Activated naive CD4-positive, alpha-beta T cell treated with anti-CD3 and anti-CD28 coated beads, Interleukin-2, amount 10 ng/mL, durations not matched to agents 7 days and 5 days (primary cell): ENCODE measurements at regions not wholly inside any gene's neighbourhood (a gene's known extent, or its start where the extent isn't known, plus 50 kb on each side); places are given as distances from the start of the nearest gene placed in this dataset.

Experiments used
- CTCF ChIA-PET: fragments of 350-600 bp; sonication (Branson Sonifier 250); formaldehyde crosslinking; loops from one replicate; lab custom pipeline; 2021; ENCODE audit warnings: antibody characterized with exemption; lab: Charles Lee
- DNase-seq: peaks from one replicate; pipeline ENCODE4 v3.0.0-alpha.2; 2020
- H3K27ac Mint-ChIP-seq: one replicate; pipeline ENCODE4 v1.8.0; 2021; ENCODE audit warnings: mild to moderate bottlenecking, moderate library complexity, mixed read lengths
- H3K27me3 Mint-ChIP-seq: one replicate; pipeline ENCODE4 v1.8.0; 2021; ENCODE audit warnings: mild to moderate bottlenecking, mixed read lengths
- H3K36me3 Mint-ChIP-seq: one replicate; pipeline ENCODE4 v1.8.0; 2021; ENCODE audit warnings: mixed read lengths
- H3K4me1 Mint-ChIP-seq: one replicate; pipeline ENCODE4 v1.8.0; 2021; ENCODE audit warnings: mixed read lengths
- H3K4me3 Mint-ChIP-seq: one replicate; pipeline ENCODE4 v1.8.0; 2021; ENCODE audit warnings: mild to moderate bottlenecking, moderate library complexity, mixed read lengths
- H3K9me3 Mint-ChIP-seq: one replicate; pipeline ENCODE4 v1.8.0; 2021; ENCODE audit warnings: mixed read lengths

- CTCF ChIA-PET, result interaction anchor here (2.5 kb wide), 1 partner anchor 10 kb away, joined by 8 read pairs; no protein-coding TSS in a partner anchor
- H3K9me3 Mint-ChIP-seq, result no peaks in the 10 kb centered on the region
- peaks cover 81% of the 10 kb centered on the region for H3K27me3 Mint-ChIP-seq
- no peak overlapping the region for H3K27ac Mint-ChIP-seq
- no peaks in the 10 kb centered on the region for H3K4me1 Mint-ChIP-seq
- no peak overlapping the region for H3K4me3 Mint-ChIP-seq
- no peak for DNase-seq
- no peaks in the 10 kb centered on the region for H3K36me3 Mint-ChIP-seq
Observed at GRCh38 chr1:25047506-25048240, 117.6 kb upstream of the RUNX3 start.

- Mint-ChIP-seq H3K4me1 (peaks cover 2% of the 10 kb centered on the region), H3K36me3 (no peaks in the 10 kb centered on the region), H3K9me3 (no peaks in the 10 kb centered on the region), H3K27ac (no peak overlapping the region), H3K4me3 (no peak overlapping the region), H3K27me3 (peaks cover 77% of the 10 kb centered on the region)
- DNase-seq, result no peak
- CTCF ChIA-PET, result interaction anchor here (0.7 to 2.5 kb wide), 2 partner anchors 9 to 103 kb away, joined by 4 to 8 read pairs; no protein-coding TSS in a partner anchor
Observed at GRCh38 chr1:25046194-25046532, 116.1 kb upstream of the RUNX3 start.

- Mint-ChIP-seq H3K4me3 (no peak overlapping the region), H3K9me3 (no peaks in the 10 kb centered on the region), H3K4me1 (peaks cover 2% of the 10 kb centered on the region), H3K36me3 (no peaks in the 10 kb centered on the region), H3K27ac (no peak overlapping the region), H3K27me3 (peaks cover 77% of the 10 kb centered on the region)
- DNase-seq, result no peak
- CTCF ChIA-PET, result interaction anchor here (0.7 to 2.5 kb wide), 2 partner anchors 8 to 104 kb away, joined by 4 to 8 read pairs; no protein-coding TSS in a partner anchor
Observed at GRCh38 chr1:25045480-25046193, 115.6 kb upstream of the RUNX3 start.

- Mint-ChIP-seq H3K27me3 (peaks cover 77% of the 10 kb centered on the region), H3K9me3 (no peaks in the 10 kb centered on the region), H3K27ac (no peak overlapping the region), H3K4me3 (no peak overlapping the region), H3K36me3 (no peaks in the 10 kb centered on the region), H3K4me1 (peaks cover 6% of the 10 kb centered on the region)
- no peak for DNase-seq
- CTCF ChIA-PET, result interaction anchor here (1.9 kb wide), 1 partner anchor 110 kb away, joined by 7 read pairs; no protein-coding TSS in a partner anchor
Observed at GRCh38 chr1:25043228-25043580, 113.1 kb upstream of the RUNX3 start.

GRCh38 chr1:25042331-25043227 lies 112.5 kb upstream of the RUNX3 start:
- H3K4me1 Mint-ChIP-seq, result peaks cover 9% of the 10 kb centered on the region
- no peak for DNase-seq
- H3K27ac Mint-ChIP-seq, result no peak overlapping the region
- no peak overlapping the region for H3K4me3 Mint-ChIP-seq
- CTCF ChIA-PET, result interaction anchor here (1.0 to 1.9 kb wide), 5 partner anchors 59 to 194 kb away, joined by 5 to 11 read pairs (median 7); partner anchors contain the start of gene RUNX3
- peaks cover 71% of the 10 kb centered on the region for H3K27me3 Mint-ChIP-seq
- no peaks in the 10 kb centered on the region for H3K9me3 Mint-ChIP-seq
- no peaks in the 10 kb centered on the region for H3K36me3 Mint-ChIP-seq

- H3K27me3 Mint-ChIP-seq, result peaks cover 64% of the 10 kb centered on the region
- no peak for DNase-seq
- H3K9me3 Mint-ChIP-seq, result no peaks in the 10 kb centered on the region
- H3K27ac Mint-ChIP-seq, result no peak overlapping the region
- CTCF ChIA-PET, result interaction anchor here (1.0 to 1.9 kb wide), 5 partner anchors 60 to 194 kb away, joined by 5 to 11 read pairs (median 7); partner anchors contain the start of gene RUNX3
- no peak overlapping the region for H3K4me3 Mint-ChIP-seq
- H3K4me1 Mint-ChIP-seq, result peaks cover 15% of the 10 kb centered on the region
- no peaks in the 10 kb centered on the region for H3K36me3 Mint-ChIP-seq
Observed at GRCh38 chr1:25041916-25042315, 111.8 kb upstream of the RUNX3 start.

GRCh38 chr1:25040122-25040685 lies 110.1 kb upstream of the RUNX3 start:
- Mint-ChIP-seq H3K9me3 (no peaks in the 10 kb centered on the region), H3K27me3 (peaks cover 55% of the 10 kb centered on the region), H3K36me3 (no peaks in the 10 kb centered on the region), H3K4me3 (no peak overlapping the region), H3K4me1 (peaks cover 17% of the 10 kb centered on the region), H3K27ac (no peak overlapping the region)
- DNase-seq, result no peak
- CTCF ChIA-PET, result interaction anchor here (0.5 to 6.4 kb wide), 7 partner anchors 61 to 645 kb away, joined by 3 to 44 read pairs (median 4); no protein-coding TSS in a partner anchor

- Mint-ChIP-seq H3K4me1 (peaks cover 19% of the 10 kb centered on the region), H3K36me3 (no peaks in the 10 kb centered on the region), H3K27me3 (peaks cover 48% of the 10 kb centered on the region), H3K9me3 (no peaks in the 10 kb centered on the region), H3K4me3 (no peak overlapping the region), H3K27ac (no peak overlapping the region)
- CTCF ChIA-PET, result interaction anchor here (0.8 to 8.2 kb wide), 6 partner anchors 28 to 190 kb away, joined by 3 to 190 read pairs (median 30); partner anchors contain the start of gene RUNX3
- no peak for DNase-seq
Observed at GRCh38 chr1:25039229-25039628, 109.2 kb upstream of the RUNX3 start.

GRCh38 chr1:25038699-25039098 lies 108.6 kb upstream of the RUNX3 start:
- Mint-ChIP-seq H3K27ac (peak overlapping the region; percentile 59), H3K4me1 (peaks cover 24% of the 10 kb centered on the region), H3K9me3 (no peaks in the 10 kb centered on the region), H3K36me3 (no peaks in the 10 kb centered on the region), H3K27me3 (peaks cover 44% of the 10 kb centered on the region), H3K4me3 (no peak overlapping the region)
- DNase-seq, result no peak
- CTCF ChIA-PET, result interaction anchor here (1.6 to 8.2 kb wide), 8 partner anchors 15 to 190 kb away, joined by 4 to 190 read pairs (median 30); partner anchors contain the start of gene RUNX3

GRCh38 chr1:25037174-25038074 lies 107.3 kb upstream of the RUNX3 start:
- peaks cover 37% of the 10 kb centered on the region for H3K4me1 Mint-ChIP-seq
- peak; percentile 78 for DNase-seq
- peaks cover 32% of the 10 kb centered on the region for H3K27me3 Mint-ChIP-seq
- H3K9me3 Mint-ChIP-seq, result no peaks in the 10 kb centered on the region
- H3K4me3 Mint-ChIP-seq, result no peak overlapping the region
- CTCF ChIA-PET, result interaction anchor here (0.7 to 8.2 kb wide), 48 partner anchors 9 to 454 kb away, joined by 3 to 190 read pairs (median 4); partner anchors contain the start of gene RUNX3
- no peaks in the 10 kb centered on the region for H3K36me3 Mint-ChIP-seq
- H3K27ac Mint-ChIP-seq, result peak overlapping the region; percentile 1

- CTCF ChIA-PET, result interaction anchor here (0.6 to 8.2 kb wide), 26 partner anchors 8 to 187 kb away, joined by 3 to 190 read pairs (median 10); partner anchors contain the start of gene RUNX3
Observed at GRCh38 chr1:25036117-25036546, 106.1 kb upstream of the RUNX3 start.

GRCh38 chr1:25035523-25036116 lies 105.5 kb upstream of the RUNX3 start:
- H3K27ac Mint-ChIP-seq, result no peak overlapping the region
- peaks cover 53% of the 10 kb centered on the region for H3K4me1 Mint-ChIP-seq
- no peaks in the 10 kb centered on the region for H3K9me3 Mint-ChIP-seq
- H3K4me3 Mint-ChIP-seq, result no peak overlapping the region
- CTCF ChIA-PET, result interaction anchor here (0.9 to 8.2 kb wide), 14 partner anchors 12 to 187 kb away, joined by 3 to 190 read pairs (median 16); partner anchors contain the start of gene RUNX3
- no peak for DNase-seq
- no peaks in the 10 kb centered on the region for H3K36me3 Mint-ChIP-seq
- H3K27me3 Mint-ChIP-seq, result peaks cover 21% of the 10 kb centered on the region

More at GRCh38 chr1:25036117-25036546, 106.1 kb upstream of the RUNX3 start:
- no peak for DNase-seq
- peaks cover 48% of the 10 kb centered on the region for H3K4me1 Mint-ChIP-seq
- peaks cover 23% of the 10 kb centered on the region for H3K27me3 Mint-ChIP-seq
- no peaks in the 10 kb centered on the region for H3K9me3 Mint-ChIP-seq
- H3K4me3 Mint-ChIP-seq, result no peak overlapping the region
- H3K36me3 Mint-ChIP-seq, result no peaks in the 10 kb centered on the region
- no peak overlapping the region for H3K27ac Mint-ChIP-seq
